ENCODE measurements at regions not wholly inside any gene's neighbourhood (a gene's known extent, or its start where the extent isn't known, plus 50 kb on each side); places are given as distances from the start of the nearest gene placed in this dataset.

GRCh38 chr7:30224511-30225062 lies 59.8 kb upstream of the ZNRF2 start:
- no peak overlapping the region for H2AK5ac ChIP-seq (ENCODE audit: low read depth, low read length)
- H3K27ac ChIP-seq (ENCODE audit: insufficient read depth, low read length): no peak overlapping the region
- no peaks in the 10 kb centered on the region; the same call in 1 of the 2 replicates for H3K4me1 ChIP-seq (ENCODE audit: control insufficient read depth, insufficient read depth, low read length)
- no peak overlapping the region for H3K14ac ChIP-seq (replicated peaks; ENCODE audit: low read depth, low read length)
- H3K4me2 ChIP-seq (ENCODE audit: low read depth, low read length): no peak overlapping the region
- no peaks in the 10 kb centered on the region for H3K9me3 ChIP-seq (ENCODE audit: control insufficient read depth, insufficient read depth, low read length)
- DNase-seq (peak; percentile 30), ATAC-seq (ENCODE audit: low read depth) (peak; percentile 40; the same call in 1 of the 2 replicates)
- H2AK9ac ChIP-seq (replicated peaks; ENCODE audit: low read depth, low read length, poor library complexity): no peak overlapping the region
- H3K36me3 ChIP-seq (ENCODE audit: control insufficient read depth, insufficient read depth, low read length): no peaks in the 10 kb centered on the region
- POLR2A ChIA-PET (ENCODE audit: unreplicated experiment): no interaction called here
- no peak overlapping the region for H2BK5ac ChIP-seq (ENCODE audit: low read depth, low read length, poor library complexity, severe bottlenecking)
- H3K9ac ChIP-seq (ENCODE audit: low read depth, low read length): no peak overlapping the region
- H3K56ac ChIP-seq (ENCODE audit: extremely low read depth, insufficient read depth, low read length): no peak overlapping the region
- H3K9me1 ChIP-seq (ENCODE audit: insufficient read depth, low read length): no peaks in the 10 kb centered on the region; the same call in 1 of the 2 replicates
- no peak overlapping the region for H3K23ac ChIP-seq (ENCODE audit: low read depth, low read length)
- BruUV-seq (replicated peaks): no TSS peak
- no peak overlapping the region for H4K8ac ChIP-seq (ENCODE audit: low read depth in 2 of 2, low read length in 2 of 2)
- no peak overlapping the region for H3K4me3 ChIP-seq (ENCODE audit: insufficient read depth, low read depth, low read length)
- in situ Hi-C loops (cut with MboI; ENCODE audit: low sequenced_read_pairs): no loop called here
- H2BK15ac ChIP-seq (ENCODE audit: low read depth, low read length): no peak overlapping the region
- H3K27me3 ChIP-seq (ENCODE audit: control insufficient read depth, insufficient read depth, low read length): peaks cover 2% of the 10 kb centered on the region; the same call in 1 of the 2 replicates
- H2AFZ ChIP-seq (replicated peaks; ENCODE audit: low read length, poor library complexity): no peak overlapping the region
- H4K5ac ChIP-seq (ENCODE audit: low read depth, low read length): no peak overlapping the region
- TF ChIP-seq FOS (IDR thresholded peaks at IDR 0.05; ENCODE audit: low read depth, low read length) (no peak), USF2 (IDR thresholded peaks at IDR 0.05; ENCODE audit: low read depth, low read length) (no peak)
- H2BK20ac ChIP-seq (ENCODE audit: low read depth, low read length): no peak overlapping the region
- H2BK120ac ChIP-seq (ENCODE audit: low read depth, low read length): no peak overlapping the region
- H4K91ac ChIP-seq (ENCODE audit: insufficient read depth, low read depth, low read length): no peak overlapping the region
- H3K79me1 ChIP-seq (ENCODE audit: low read depth in 1 of 2, low read length in 2 of 2): no peaks in the 10 kb centered on the region
- H3K4ac ChIP-seq (ENCODE audit: low read depth, low read length): no peak overlapping the region
- CTCF ChIA-PET: no interaction called here
- intact Hi-C loops (cut with micrococcal nuclease): no loop called here
- H3K18ac ChIP-seq (ENCODE audit: low read depth, low read length): no peak overlapping the region
- dilution Hi-C loops (cut with HindIII; ENCODE audit: low sequenced_read_pairs, unreplicated experiment): no loop called here
- H4K20me1 ChIP-seq (ENCODE audit: insufficient read depth, low read length): no peaks in the 10 kb centered on the region
- 0% methylated on average over 1 of the region's 3 CpGs; no CpG with 5 or more reads in 1 of the 2 experiments for WGBS, 2 experiments (ENCODE audit: extremely low coverage in 2 of 2, insufficient read length in 1 of 2)

Data from IMR-90 (cell line).